ENCODE measurements at regions not wholly inside any gene's neighbourhood (a gene's known extent, or its start where the extent isn't known, plus 50 kb on each side); places are given as distances from the start of the nearest gene placed in this dataset.

DNA sequence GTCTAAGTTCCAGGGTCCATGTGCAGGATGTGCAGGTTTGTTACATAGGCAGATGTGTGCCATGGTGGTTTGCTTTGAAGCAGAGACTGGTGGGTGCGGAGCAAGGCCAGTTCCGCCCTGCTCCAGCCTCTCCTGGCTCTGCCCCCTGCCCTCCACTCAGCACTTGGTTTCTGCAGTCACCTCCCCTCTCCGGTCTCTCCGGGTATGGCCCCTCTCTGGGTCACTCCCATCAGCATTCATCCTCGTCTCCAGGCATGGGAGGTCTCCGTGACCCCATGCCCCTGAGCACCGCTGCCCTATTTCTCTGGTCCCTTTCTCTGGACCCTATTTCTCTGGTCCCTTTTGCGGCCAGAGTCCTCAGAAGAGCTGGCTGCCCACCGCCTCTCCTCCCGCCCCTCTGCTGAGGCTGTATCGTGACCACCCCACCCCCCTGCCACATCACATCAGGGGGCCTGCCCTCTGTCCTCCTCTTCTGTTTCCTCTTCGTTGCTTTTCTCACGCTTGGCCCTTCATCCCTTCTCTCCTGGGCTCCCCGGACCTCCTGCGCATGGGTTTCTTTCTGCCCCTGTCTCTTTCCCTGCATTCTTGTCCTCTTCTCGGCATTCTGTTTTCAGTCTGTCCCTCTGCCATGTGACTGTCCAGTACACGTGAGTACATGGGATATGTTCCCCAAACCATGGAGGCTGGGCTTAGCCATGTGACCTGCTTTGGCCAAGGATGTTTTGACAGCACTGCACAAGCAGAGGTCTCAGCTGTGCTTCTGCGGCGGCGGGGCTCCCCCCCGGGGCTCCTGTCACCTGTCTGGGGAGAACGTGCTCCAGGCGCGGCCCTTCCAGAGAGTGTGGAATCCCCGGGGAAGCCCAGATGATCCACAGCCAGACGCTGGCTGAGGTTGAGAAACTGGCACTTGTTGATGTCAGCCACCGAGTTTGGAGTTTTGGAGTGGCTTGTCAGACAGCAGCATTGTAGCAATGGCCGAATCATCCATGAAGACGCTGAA, 54.4 kb upstream of the C1orf174 start:
- DNase-seq = no peak

- no peak for DNase-seq
Observed at GRCh38 chr1:3955196-3955772, 55.2 kb upstream of the C1orf174 start.

DNA sequence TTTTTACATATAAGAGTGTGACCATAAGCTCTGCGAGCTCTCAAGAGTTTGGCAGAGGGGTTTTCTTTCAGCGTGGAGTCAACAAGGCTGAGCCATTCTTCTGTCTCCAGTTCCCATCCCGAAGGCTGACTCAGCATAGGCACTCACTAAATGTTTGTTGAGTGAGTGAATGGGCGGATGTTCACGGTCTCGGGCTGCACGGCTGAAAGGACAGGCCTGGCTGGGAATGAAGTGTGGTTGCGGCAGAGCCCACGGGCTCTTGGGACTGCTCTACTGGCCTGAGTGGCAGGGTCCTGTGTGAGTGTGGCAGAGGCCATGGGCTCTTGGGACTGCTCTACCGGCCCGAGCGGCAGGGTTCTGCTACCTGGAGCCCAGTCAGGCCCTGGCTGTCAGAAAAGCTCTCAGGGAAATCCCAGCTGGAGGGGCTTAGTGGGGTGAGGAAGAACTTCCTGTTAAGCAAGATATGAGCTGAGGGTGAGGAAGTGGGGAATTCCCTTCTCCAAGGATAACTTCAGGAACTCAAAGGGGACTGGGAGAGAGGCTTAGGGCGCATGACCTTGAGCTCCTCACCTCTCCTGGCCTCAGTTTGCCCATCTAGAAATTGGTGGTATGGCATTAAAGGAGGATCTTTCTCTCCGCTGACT, 56.6 kb upstream of the C1orf174 start:
- DNase-seq = no peak

- DNase-seq = no peak
Observed at GRCh38 chr1:3959361-3959760, 59.3 kb upstream of the C1orf174 start.

- no peak for DNase-seq
Observed at GRCh38 chr1:3963554-3963953, 63.5 kb upstream of the C1orf174 start.

DNA sequence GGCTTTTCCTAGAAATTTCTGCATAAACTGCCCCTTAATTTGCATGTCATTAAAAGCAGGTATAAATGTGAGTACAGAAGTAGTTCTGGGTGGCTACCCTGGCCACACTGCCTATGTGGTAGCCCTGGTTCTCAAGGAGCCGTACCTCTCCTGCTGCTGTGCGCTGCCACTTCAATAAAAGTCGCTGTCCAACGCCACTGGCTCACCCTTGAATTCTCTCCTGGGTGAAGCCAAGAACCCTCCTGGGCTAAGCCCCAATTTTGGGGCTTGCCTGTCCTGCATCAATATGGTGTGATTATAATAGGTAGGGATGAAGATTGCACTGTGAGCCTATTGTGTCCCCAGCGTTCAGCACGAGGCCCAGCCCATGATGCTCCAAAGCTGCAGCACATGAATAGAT, 65.6 kb upstream of the C1orf174 start:
- no peak for DNase-seq

DNA sequence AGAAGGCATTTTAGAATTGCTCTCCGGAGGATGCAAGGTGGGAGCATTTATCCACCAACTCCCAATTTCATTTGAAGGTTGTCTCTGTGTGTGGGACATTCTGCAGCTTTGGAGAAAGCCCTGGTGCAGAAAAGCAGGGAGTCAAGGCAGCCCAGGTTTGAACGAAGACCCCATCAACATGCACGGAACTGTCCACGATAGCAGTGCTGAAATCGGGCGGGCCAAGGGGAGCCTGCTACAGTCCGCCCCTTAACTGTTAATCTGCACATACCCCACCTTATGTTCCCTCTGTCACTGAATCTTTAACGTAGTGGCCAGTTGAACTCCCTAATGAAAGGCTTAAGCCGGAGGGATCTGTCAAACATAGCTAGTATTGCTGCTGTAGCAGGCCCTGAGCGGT, 68.8 kb upstream of the C1orf174 start:
- no peak for DNase-seq

DNA sequence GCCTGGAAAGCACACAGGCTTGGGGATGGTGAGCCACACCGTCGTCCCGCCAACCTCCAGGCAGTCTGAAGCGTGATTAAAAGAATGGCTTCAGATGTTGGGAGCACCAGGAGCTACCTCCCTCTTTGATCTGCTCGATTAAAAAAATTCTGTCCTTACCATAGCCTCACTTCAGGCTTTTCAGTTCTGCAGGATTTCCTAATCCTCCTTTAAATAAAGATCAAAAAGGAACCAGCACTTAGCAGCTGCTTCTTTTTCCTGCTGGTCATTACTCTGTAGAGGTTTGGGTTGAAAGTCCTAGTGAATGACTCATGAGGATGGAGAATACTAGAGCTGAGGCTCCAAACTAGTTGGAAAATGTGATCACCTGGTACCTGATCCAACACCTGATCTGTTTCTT, 71.9 kb upstream of the C1orf174 start:
- no peak for DNase-seq

- no peak for DNase-seq
Observed at GRCh38 chr1:3975903-3976630, 76.0 kb upstream of the C1orf174 start.

DNA sequence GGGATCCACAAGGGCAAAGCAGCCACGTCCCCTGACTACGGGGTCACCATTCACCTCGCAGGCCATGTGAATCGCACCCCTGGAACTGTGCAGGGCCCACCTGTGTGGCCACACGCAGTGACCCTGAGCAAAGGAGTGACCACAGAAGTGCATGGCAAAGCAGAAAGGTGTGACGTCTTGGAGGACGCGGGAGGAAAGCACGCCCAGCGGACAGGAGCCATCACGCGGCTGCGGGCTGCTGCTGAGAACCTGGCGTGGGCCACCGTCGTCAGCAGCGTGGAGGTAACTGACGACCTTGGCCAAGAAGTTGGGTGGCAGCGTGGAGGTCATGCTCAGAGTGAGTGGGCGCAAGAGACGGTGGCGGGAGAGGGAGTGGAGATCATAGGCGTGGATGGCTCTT, 76.7 kb upstream of the C1orf174 start:
- no peak for DNase-seq

- DNase-seq = no peak
Observed at GRCh38 chr1:3978196-3978989, 78.3 kb upstream of the C1orf174 start.

- no peak for DNase-seq
Observed at GRCh38 chr1:3978990-3979325, 78.9 kb upstream of the C1orf174 start.

DNA sequence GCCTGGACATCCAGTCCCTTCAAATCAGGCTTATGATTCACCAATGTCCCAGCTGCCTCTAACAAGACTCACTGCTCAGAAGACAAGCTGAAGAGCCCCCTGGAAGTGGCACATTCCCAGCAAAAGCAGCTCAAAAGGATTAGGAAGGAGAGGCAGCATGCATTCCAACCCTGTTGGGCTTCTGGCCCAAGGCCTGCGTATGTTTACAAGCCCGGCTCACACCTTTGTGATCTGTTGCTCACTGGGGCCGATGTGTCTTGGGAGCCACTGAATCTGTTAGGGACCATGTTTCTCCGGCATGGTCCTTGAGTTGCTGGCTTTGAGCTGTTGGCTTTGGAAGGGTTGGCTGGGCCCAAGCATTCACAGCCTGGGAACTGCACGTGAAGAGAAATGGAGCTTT, 81.2 kb upstream of the C1orf174 start:
- no peak for DNase-seq

GRCh38 chr1:3981746-3982505, 81.9 kb upstream of the C1orf174 start:
- DNase-seq = no peak

DNA sequence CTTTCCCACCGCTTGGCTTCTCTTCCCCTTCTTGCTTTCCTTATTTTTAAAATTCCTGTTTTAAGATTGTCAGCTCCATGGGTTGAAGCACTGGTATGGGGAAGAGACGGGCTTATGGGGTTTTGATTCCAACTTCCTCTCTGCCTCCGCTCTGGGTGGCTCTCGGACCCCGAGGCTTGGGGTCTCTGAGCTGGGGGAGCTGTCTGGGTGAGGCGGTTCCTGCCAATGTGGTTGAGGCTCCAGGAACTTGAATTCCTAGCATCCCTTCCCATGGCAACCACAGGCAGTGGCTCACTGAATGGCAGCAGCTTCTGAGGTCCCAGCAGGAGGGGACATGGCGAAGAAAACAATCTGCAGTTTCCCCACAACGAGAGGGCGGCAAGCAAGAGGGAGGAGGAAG, 83.1 kb upstream of the C1orf174 start:
- no peak for DNase-seq

DNA sequence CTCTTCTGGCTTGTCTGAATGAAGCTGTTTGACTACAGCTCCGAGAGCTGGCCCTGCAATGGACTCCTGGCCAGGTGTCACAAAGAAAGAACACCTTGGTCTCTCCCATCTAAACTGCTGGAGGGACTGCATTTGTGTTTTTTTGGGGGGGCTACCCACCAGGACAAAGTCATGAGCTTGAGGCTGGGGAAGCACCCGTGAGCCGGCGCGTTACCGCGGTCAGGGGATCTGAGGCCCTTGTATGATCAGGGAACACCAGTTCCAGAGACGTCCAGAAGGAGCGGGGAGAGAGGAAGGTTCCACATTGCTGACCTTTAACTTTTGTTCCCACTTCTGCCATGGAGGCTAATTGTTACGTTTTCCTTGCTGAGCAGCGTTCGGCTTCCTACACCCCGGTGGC, 84.5 kb upstream of the C1orf174 start:
- no peak for DNase-seq

DNA sequence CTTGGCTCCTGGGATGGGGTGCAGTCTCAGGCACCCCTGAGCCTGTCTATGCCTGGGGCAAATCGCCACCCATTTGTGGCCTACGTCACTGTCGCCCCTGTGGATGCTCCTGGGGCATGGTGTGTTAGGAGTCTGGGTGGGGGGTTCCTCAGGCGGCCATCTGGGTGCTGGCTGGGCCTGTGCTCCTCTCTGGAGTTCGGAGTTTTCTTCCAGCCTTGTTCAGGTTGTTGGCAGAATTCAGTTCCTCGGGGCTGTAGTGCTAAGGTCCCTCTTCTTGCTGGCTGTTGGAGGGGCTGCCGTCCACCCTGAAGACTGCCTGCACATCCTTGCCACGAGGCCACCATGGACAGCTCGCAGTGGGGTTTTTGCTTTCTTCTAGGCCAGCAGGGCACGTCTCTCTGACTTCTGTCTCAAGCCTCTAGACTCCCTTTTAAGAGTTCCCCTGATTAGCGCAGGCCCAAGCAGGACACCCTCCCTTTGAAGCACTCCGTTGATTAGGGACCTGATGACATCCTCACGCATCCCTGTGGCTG, 86.7 kb upstream of the C1orf174 start:
- no peak for DNase-seq

DNA sequence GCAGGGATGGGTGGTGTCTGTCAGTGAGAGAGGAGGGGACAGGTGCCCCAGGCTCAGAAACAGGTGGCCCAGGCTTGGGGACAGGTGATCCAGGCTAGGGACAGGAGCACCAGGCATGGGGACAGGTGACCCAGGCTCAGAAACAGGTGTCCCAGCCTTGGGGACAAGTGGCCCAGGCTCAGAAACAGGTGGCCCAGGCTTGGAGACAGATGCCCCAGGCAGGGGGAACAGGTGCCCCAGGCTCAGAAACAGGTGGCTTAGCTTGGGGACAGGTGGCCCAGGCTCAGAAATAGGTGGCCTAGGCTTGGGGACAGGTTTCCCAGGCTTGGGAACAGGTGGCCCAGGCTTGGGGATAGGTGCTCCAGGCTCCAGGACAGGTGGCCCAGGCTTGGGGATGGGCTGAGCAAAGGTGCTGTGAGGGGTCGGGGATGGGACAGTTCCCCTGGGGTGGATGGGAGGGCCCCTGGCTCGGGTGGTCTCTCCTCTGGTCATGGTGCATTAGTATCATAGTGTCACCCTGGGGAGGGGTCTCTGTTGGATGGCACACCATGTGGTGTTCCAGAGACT, 87.7 kb upstream of the C1orf174 start:
- DNase-seq = no peak

DNA sequence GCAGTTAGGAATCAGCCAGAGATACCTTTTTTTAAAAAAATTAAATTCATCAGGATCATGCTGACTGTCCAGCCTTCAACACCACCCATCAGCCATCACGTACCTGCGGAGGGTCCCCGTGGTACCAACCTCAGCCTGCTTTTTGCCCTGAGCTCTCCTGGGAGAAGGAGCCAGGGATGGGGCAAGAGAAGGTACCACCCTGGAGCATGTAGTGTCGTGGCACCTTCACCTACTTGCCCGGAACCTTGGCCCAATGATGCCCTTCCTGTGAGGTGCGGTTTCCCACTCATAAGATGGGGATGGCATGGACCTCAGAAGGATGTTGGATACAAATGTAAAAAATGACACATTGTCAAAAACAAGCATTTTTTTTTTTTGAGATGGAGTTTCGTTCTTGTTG, 88.4 kb upstream of the C1orf174 start:
- no peak for DNase-seq

DNA sequence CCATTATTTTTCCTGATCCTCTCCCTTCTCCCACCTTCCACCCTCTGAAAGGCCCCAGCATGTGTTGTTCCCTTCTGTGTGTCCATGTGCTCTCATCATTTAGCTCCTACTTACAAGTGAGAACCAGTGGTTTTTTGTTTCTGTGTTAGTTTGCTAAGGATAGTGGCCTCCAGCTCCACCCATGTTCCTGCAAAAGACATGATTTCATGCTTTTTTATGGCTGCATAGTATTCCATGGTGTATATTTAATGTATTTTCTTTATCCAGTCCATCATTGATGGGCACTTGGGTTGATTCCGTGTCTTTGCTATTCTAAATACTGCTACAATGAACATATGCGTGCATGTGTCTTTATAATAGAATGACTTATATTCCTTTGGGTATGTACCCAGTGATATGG, 89.4 kb upstream of the C1orf174 start:
- DNase-seq = no peak

- no peak for DNase-seq
Observed at GRCh38 chr1:3992103-3992556, 92.1 kb upstream of the C1orf174 start.
